HG02588 (cell line): ENCODE measurements at regions not wholly inside any gene's neighbourhood (a gene's known extent, or its start where the extent isn't known, plus 50 kb on each side); places are given as distances from the start of the nearest gene placed in this dataset.

ENCODE experiments used
- ATAC-seq: cut with Tn5 transposase; IDR thresholded peaks from one replicate; pipeline ENCODE4 v1.9.1; 2021; ENCODE audit warnings: mild to moderate bottlenecking, moderate library complexity; ENCODE audit not compliant: unreplicated experiment

GRCh38 chr1:244255426-244255965 lies 196.2 kb downstream of the ADSS2 start:
- ATAC-seq = no peak

DNA sequence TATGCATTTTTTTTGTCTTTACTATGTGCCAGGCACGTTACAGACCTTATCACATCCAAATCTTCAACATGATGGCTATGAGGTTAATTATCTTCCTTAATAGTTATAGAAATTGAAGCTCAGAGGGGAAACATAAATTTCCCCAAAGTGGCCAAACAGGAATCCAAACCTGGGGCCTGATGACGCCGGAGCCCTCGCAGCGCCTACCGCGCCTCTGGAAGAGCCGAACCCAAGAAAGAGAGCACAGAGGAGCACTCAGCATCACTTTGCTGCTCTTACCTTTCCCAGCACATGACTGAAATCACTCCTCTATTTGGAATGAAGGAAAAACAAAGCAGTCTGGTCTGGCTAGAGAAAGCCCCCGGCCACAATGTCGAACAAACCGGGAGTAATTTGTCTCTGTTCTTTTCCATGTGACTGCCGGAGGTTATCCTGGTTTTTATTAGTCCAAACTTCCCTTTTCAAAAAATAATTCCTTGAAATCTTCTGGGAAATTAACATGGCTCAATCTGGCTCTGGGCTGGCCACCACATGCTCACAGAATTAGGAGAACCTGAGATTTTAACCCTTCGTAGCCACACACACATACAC lies 195.5 kb downstream of the ADSS2 start:
- no peak for ATAC-seq

DNA sequence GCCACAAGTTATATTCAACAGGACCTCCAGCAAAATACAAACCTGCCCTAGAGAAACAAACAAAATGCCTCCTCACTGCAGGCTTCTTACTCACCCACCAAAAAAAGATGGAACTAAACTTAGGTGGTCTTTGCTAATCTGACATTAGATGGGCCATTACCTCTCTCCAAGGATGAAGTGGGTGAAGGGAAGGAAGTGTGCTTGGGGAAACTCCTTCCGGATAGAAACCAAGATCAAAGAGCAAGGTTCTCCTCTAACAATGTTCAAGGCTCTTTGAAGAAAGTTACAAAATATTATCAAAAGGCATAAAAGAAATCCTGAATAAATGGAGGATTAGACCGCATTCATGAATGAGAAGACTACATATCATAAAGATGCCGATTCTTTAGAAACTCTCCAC lies 187.5 kb downstream of the ADSS2 start:
- ATAC-seq = no peak

GRCh38 chr1:244265507-244265906 lies 186.2 kb downstream of the ADSS2 start:
- no peak for ATAC-seq

GRCh38 chr1:244269169-244269568 lies 182.5 kb downstream of the ADSS2 start:
- ATAC-seq = no peak

- no peak for ATAC-seq
Observed at GRCh38 chr1:244271004-244271403, 180.7 kb downstream of the ADSS2 start.

- no peak for ATAC-seq
Observed at GRCh38 chr1:244271691-244272308, 179.9 kb downstream of the ADSS2 start.

DNA sequence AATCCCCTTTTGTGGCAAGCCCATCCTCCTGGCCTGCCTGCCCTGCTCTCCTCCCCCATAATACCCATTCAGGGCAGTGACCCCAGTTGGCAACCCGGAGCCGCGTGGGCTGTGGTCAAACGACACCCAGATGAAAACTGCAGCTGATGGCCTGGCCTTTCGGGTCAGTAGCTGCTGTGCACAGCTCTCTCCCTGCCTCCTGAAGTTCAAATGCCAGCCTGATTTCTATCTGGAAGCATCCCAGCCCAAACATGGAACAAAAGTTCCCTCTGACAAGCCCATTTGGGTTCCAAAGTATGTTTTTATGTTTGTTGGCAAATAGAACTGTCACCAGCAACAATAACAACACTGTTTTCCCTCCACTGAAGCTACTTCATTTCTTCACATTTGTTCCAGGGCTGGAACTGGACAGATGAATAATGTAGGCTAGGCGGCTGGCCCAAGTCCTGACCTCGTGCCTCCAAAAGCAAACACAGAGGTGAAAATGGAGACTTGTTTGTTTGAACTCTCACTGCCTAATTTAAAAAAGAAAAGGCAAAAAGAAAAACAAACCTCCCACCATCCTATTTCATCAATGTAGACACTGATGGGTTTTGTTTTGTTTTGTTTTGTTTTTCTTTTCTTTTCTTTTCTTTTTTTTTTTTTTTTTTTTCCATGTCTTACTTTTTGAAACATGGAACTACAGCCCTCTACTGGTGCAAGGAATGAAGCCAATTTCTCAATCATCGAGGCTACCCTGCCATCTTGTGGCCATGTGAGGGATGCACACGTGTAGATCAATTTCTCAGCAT lies 179.0 kb downstream of the ADSS2 start:
- ATAC-seq = peak; percentile 68

DNA sequence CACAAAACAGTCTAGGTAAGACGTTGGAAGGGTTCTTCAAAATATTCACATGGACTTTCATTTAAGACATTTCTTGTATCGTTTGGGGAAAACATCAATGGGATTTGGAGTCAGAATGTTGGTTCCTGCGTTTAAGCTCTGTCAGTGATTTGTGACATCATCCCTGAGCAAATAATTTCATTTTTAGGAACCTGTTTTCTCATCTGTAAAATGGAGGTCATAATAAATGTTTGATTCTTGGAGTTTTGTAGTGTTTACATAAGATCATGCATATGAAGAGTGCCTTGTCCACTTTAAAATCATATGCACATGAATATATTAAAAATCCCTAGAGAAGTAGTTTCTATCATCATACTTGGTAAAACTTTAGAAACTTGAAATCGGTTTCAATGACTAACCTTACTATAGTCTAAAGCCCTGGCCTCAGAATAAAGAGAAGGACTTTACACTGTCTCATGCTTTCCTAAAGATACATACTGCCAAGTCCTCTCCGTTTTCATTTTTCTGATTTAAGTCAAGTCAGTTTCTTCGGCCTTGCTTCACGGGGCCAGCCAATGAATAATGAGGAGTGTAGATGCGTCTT lies 178.4 kb downstream of the ADSS2 start:
- ATAC-seq = no peak

DNA sequence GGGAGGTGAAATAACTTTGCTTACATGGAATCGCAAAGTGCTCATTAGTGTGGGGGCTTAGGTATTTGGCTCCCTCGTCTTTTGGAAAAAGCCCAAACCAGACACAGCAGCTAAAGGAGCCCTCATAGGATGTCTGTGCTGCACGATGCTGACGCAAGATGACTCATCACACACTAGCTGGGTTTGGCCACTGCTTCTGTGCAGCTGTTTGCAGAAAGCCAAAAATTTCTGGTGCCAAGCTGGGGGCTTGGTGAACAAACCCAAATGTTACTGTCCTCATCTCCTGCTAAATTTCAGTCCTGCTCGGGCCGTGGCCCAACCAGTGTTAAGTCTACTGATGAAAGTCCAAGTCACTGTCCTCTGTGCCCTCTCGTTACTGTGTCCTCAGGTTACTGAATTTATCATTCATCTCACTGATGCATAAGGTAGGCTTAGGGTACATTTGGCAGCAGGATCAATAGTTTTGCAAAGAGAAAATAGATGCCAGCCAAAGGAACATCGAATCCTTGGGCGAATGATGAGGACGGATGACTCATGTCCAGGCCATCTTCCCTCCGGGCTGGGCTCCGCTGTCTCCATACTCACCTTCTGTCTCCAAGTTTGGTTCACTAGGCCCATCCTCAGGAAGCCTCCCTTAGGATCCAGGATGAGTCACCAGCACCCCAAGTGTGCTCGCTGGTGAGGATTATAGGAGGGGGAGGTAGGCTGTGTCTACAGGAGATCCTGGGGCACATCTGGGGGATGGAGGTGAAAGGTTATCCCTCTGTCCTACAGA lies 177.7 kb downstream of the ADSS2 start:
- ATAC-seq = no peak

DNA sequence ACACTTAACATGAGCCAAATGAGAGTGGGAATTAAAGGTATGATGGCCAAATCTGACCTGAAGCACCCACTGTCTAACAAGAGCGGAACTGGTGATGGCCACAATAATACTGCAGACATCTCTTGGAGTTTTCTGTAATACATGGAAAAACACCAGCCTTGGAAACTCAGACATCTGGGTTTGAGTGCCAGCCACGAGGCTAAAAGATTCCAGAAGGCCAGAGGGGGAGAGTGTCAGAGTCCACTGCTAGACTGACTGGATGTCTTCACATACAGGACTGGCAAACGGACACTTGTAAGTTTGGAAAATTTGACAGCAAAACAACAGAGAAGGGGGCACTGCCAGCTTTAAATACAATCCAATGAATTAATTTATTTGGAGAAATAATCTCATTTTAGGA lies 175.1 kb downstream of the ADSS2 start:
- ATAC-seq = no peak

GRCh38 chr1:244280201-244280600 lies 171.5 kb downstream of the ADSS2 start:
- no peak for ATAC-seq

- no peak for ATAC-seq
Observed at GRCh38 chr1:244280859-244281258, 170.8 kb downstream of the ADSS2 start.

GRCh38 chr1:244283772-244284171 lies 167.9 kb downstream of the ADSS2 start:
- no peak for ATAC-seq

- ATAC-seq = no peak
Observed at GRCh38 chr1:244284641-244285156, 167.0 kb downstream of the ADSS2 start.

- no peak for ATAC-seq
Observed at GRCh38 chr1:244286341-244286740, 165.4 kb downstream of the ADSS2 start.

DNA sequence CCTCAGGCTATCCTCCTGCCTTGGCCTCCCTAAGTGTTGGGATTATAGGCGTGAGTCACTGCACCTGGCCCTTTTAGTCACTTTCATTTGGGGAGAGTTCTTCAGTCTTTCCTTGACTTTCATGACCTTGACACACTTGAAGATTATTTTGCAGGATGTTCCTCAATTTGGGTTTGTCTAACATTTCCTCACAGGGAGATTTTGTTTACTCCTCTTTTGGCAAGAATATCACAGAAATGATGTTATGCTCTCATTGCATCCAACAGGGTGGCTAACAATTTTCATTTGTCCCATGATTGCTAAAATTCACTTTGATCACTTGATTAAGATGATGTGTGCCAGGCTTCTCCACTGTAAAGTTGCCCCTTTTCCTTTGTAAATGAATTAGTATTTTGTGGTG lies 164.0 kb downstream of the ADSS2 start:
- no peak for ATAC-seq

DNA sequence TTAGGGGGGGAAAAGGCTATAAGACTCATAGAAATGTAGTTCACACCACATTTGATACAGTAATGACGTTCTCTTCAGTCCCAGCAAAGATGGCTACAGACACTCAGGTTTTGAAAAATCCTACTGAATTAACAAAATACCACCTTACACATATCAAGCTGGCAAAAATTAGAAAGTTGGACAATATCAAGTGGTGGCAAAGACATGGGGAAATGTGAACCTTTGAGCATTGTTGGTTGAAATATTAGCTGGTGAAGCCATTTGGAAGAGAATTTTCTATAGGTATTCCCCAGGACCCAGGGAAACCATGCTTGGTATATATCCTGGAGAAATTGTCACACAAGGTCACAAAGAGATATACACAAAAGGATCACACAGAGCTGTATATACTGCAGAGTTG lies 163.0 kb downstream of the ADSS2 start:
- no peak for ATAC-seq

DNA sequence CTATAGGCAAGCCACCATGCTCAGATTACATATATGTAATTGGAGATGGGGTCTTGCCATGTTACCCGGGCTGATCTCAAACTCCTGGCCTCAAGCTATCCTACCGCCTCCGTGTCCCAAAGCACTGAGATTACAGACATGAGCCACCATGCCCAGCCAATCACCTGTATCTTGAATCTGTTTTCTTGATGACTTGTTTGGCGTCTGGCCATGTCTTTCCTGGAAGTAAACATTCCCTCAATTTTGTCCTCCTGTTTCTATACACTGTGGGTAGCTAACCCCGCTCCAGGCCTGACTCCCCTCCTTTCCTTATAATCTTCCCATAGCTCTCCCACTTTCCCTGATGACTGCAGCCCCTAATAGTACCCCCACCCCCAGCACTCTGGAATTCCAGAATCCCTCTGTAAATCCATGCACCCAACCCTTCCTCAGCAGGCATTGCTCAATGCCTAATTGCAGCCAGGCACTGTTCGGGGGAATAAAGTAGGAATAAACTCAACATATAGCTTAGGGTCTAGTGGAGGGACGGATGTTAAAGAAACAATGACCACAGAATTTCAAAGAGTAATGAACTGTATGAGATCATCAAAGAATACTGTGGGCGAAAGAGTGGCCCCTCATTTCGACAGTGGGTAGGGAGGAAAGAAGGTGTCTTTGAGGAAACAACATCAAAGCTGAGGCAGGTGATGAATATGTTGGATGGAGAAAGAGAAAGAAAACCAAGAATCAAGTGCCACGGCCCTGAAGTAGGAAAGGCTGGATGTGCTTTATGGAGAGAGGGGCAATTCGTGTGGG lies 161.5 kb downstream of the ADSS2 start:
- ATAC-seq = no peak
